A549 (cell line): ENCODE measurements at regions not wholly inside any gene's neighbourhood (a gene's known extent, or its start where the extent isn't known, plus 50 kb on each side); places are given as distances from the start of the nearest gene placed in this dataset.

ENCODE experiments used
- ATAC-seq, 2 experiments: fragments of 200-7000 bp in 1 of 2; fragments of >200 bp in 1 of 2; cut with Nextera tagmentation in 1 of 2; cut with Tn5 transposase in 1 of 2; 3 replicates each; pipeline versions ENCODE4 v1.8.0 to v1.9.1; 2018 to 2020; ENCODE audit warnings: mild to moderate bottlenecking in 1 of 2, moderate library complexity in 1 of 2
- CTCF ChIA-PET: fragments of 300-600 bp; sonication (Branson Sonifier 250); formaldehyde crosslinking; extraction: SDS; loops from one replicate; lab custom pipeline; 2021; ENCODE audit warnings: antibody characterized with exemption, inconsistent platforms; lab: Yijun Ruan, JAX
- POLR2A ChIA-PET: fragments of 350-600 bp; formaldehyde crosslinking; extraction: SDS; loops from one replicate; lab custom pipeline; 2021; ENCODE audit warnings: antibody characterized with exemption, inconsistent platforms; lab: Yijun Ruan, JAX
- DNase-seq, 2 experiments: peaks; one replicate each; pipeline versions ENCODE4 v3.0.0 to v3.0.0-alpha.2; 2011 to 2016; ENCODE audit warnings: low read depth in 1 of 2, low spot score in 1 of 2
- FAIRE-seq: peaks from 2 replicates; lab custom pipeline; 2011; peaks lifted over from hg19 to GRCh38; lab: Jason Lieb, UNC
- H3K27ac ChIP-seq, 2 experiments: fragments of >200 bp; sonication (Bioruptor Twin); formaldehyde crosslinking; 3 replicates each; pipeline ENCODE4 v1.5.1; 2016 to 2017
- H3K4me1 ChIP-seq: fragments of >200 bp; sonication (Bioruptor Twin); formaldehyde crosslinking; 3 replicates; pipeline ENCODE4 v1.6.1; 2016
- H3K4me2 ChIP-seq: fragments of >200 bp; sonication (Bioruptor Twin); formaldehyde crosslinking; 3 replicates; pipeline ENCODE4 v1.6.1; 2016
- H3K4me3 ChIP-seq: fragments of >200 bp; sonication (Bioruptor Twin); formaldehyde crosslinking; 3 replicates; pipeline ENCODE4 v1.5.1; 2016
- H3K9me3 ChIP-seq: fragments of >200 bp; sonication (Bioruptor Twin); formaldehyde crosslinking; 3 replicates; pipeline ENCODE4 v1.6.1; 2016
- ATOH8 ChIP-seq: fragments of 250-450 bp; sonication (Bioruptor Pico); IDR thresholded peaks from 2 replicates; pipeline ENCODE4 v1.5.0; 2020; ENCODE audit warnings: low read depth, mild to moderate bottlenecking, moderate library complexity
- BCL3 ChIP-seq: fragments of >200 bp; sonication (Bioruptor Twin); formaldehyde crosslinking; IDR thresholded peaks from 3 replicates; pipeline ENCODE4 v1.6.1; 2016
- CHD4 ChIP-seq: fragments of 200-600 bp; sonication (generic); IDR thresholded peaks from 2 replicates; pipeline ENCODE4 v1.6.1; 2016; ENCODE audit warnings: antibody characterized with exemption, mild to moderate bottlenecking, borderline replicate concordance
- FOSL2 ChIP-seq, 2 experiments: fragments of 450-650 bp in 1 of 2; fragments of >200 bp in 1 of 2; sonication (Bioruptor Twin) in 1 of 2; formaldehyde crosslinking; IDR thresholded peaks; 2 replicates each; pipeline versions ENCODE4 v1.5.0 to v1.6.1; 2016 to 2020; ENCODE audit warnings: mild to moderate bottlenecking in 1 of 2, moderate library complexity in 1 of 2
- HMGXB4 ChIP-seq: fragments of 250-450 bp; sonication (Bioruptor Pico); IDR thresholded peaks from 2 replicates; pipeline ENCODE4 v1.5.0; 2021; ENCODE audit warnings: mild to moderate bottlenecking, moderate library complexity, borderline replicate concordance
- HOXB13 ChIP-seq: fragments of 250-450 bp; sonication (Bioruptor Pico); IDR thresholded peaks from 2 replicates; pipeline ENCODE4 v1.5.0; 2020; ENCODE audit warnings: low read depth, mild to moderate bottlenecking, moderate library complexity
- JUN ChIP-seq, 2 experiments: fragments of >200 bp; sonication (Bioruptor Twin); formaldehyde crosslinking; IDR thresholded peaks; 2 replicates in 1 of 2; 3 replicates in 1 of 2; pipeline ENCODE4 v1.6.1; 2016 to 2017
- JUNB ChIP-seq: fragments of >200 bp; sonication (Bioruptor Twin); formaldehyde crosslinking; IDR thresholded peaks from 2 replicates; pipeline ENCODE4 v1.6.1; 2016
- NFE2L2 ChIP-seq: fragments of 150-350 bp; conservative IDR thresholded peaks from 2 replicates; pipeline ENCODE4 v1.6.1; 2014; ENCODE audit warnings: low read length
- NPAS2 ChIP-seq: fragments of 250-450 bp; sonication (Bioruptor Pico); IDR thresholded peaks from 2 replicates; pipeline ENCODE4 v1.8.0; 2022; ENCODE audit warnings: mild to moderate bottlenecking, moderate library complexity, borderline replicate concordance
- NR3C1 ChIP-seq: fragments of >200 bp; sonication (Bioruptor Twin); formaldehyde crosslinking; IDR thresholded peaks from 3 replicates; pipeline ENCODE4 v1.6.1; 2017
- RAD21 ChIP-seq, 2 experiments: fragments of >200 bp in 1 of 2; sonication (Bioruptor Twin) in 1 of 2; formaldehyde crosslinking in 1 of 2; IDR thresholded peaks in 1 of 2; conservative IDR thresholded peaks in 1 of 2; 2 replicates in 1 of 2; 3 replicates in 1 of 2; pipeline ENCODE4 v1.6.1; 2012 to 2018; ENCODE audit warnings: inconsistent platforms in 1 of 2
- REST ChIP-seq: fragments of 200-600 bp; sonication (generic); IDR thresholded peaks from 2 replicates; pipeline ENCODE4 v1.6.1; 2016; ENCODE audit warnings: antibody characterized with exemption, mild to moderate bottlenecking, moderate library complexity
- RFX5 ChIP-seq: fragments of 450-650 bp; IDR thresholded peaks from 2 replicates; pipeline ENCODE4 v1.7.1; 2014; ENCODE audit warnings: antibody characterized with exemption, mild to moderate bottlenecking, moderate library complexity
- SMC3 ChIP-seq: fragments of >200 bp; sonication (Bioruptor Twin); formaldehyde crosslinking; IDR thresholded peaks from 3 replicates; pipeline ENCODE4 v1.6.1; 2018; ENCODE audit warnings: inconsistent platforms
- ZFP36 ChIP-seq: fragments of 450-650 bp; IDR thresholded peaks from 2 replicates; pipeline ENCODE4 v1.6.1; 2014; ENCODE audit warnings: borderline replicate concordance; ENCODE audit not compliant: partially characterized antibody
- WGBS: methylation state at CpG from one replicate; pipeline ENCODE4 v1.1.6; 2017; ENCODE audit errors: missing lambda C conversion rate; 5-methylcytosine and 5-hydroxymethylcytosine counted together
- TF ChIP-seq, protein P1 (sequence below): IDR thresholded peaks from 2 replicates; pipeline ENCODE4 v1.6.1; 2012

DNA sequence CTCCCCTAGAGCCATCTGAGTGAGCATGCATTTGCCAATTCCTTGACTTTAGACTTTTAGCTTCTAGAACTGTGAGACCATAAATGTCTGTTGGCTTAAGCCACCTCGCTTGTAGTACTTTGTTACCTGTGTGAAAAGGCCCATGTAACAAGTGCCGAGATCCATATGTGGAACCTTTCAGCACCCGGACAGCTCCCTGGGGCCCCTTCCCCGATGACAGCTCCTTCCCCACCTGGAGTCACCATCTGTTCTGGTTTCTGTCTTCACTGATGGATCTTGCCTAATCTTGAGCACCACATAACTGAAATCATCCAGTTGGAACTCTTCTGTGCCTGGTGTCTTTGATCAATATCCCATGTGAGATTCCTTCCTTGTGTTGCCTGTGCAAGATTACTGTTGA lies 78.9 kb upstream of the EEF2KMT start:
- H3K27ac ChIP-seq: no peak overlapping the region
- TF ChIP-seq RAD21 (conservative IDR thresholded peaks at IDR 0.05 in 1 of 2, IDR thresholded peaks at IDR 0.05 in 1 of 2): no peak
- peak; percentile 77; the same call in 1 of the 2 replicates for TF ChIP-seq REST
- H3K4me1 ChIP-seq: no peaks in the 10 kb centered on the region
- H3K9me3 ChIP-seq: 0 out of 3 replicates have a peak, but pooled peaks cover 3% of the 10 kb centered on the region
- no peak for DNase-seq
- ATAC-seq: no peak
- H3K4me2 ChIP-seq: no peak overlapping the region
- FAIRE-seq: no peak
- H3K4me3 ChIP-seq: no peak overlapping the region
- POLR2A ChIA-PET: no interaction called here
- 0% methylated on average over 4 of the region's 4 CpGs for WGBS
- CTCF ChIA-PET: interaction anchor here (2.0 kb wide), 1 partner anchor 12 kb away, joined by 4 read pairs; no protein-coding TSS in a partner anchor

DNA sequence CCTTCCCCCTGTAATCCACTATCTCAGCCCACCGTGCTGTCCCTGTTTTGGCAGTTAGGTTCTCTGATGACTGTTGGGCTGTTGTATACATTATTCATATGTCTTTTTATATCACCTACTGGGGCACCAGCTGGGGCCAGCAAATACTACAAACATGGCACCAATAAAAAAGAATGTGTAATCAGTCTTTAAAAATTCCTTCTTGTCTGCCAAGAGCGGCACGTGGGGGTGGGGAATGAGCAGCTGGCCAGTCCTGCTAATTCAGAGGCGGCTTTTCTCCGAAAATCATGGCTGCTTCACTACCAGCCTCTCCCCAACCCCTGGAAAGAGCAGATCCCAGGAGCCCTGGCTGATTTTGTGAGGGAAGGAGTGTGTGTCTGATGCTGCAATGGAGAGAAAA lies 77.7 kb upstream of the EEF2KMT start:
- Histone ChIP-seq H3K4me3 (no peak overlapping the region), H3K4me2 (no peak overlapping the region), H3K4me1 (no peaks in the 10 kb centered on the region), H3K9me3 (0 out of 3 replicates have a peak, but pooled peaks cover 3% of the 10 kb centered on the region), H3K27ac (no peak overlapping the region)
- DNase-seq (no peak), FAIRE-seq (no peak), ATAC-seq (no peak)
- ChIA-PET POLR2A (no interaction called here), CTCF (interaction anchor here (2.0 kb wide), 1 partner anchor 14 kb away, joined by 4 read pairs; no protein-coding TSS in a partner anchor)
- TF ChIP-seq, protein P1, sequence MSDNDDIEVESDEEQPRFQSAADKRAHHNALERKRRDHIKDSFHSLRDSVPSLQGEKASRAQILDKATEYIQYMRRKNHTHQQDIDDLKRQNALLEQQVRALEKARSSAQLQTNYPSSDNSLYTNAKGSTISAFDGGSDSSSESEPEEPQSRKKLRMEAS: no peak
- TF ChIP-seq RFX5 (no peak), SMC3 (no peak), ZFP36 (no peak), NFE2L2 (no peak), HOXB13 (no peak), FOSL2 (IDR thresholded peaks at IDR 0.05) (no peak), FOSL2 (CRISPR knock-in tag; IDR thresholded peaks at IDR 0.05) (no peak), HMGXB4 (CRISPR knock-in tag) (no peak), CHD4 (no peak), ATOH8 (CRISPR knock-in tag) (no peak), NR3C1 (no peak), NPAS2 (CRISPR knock-in tag) (no peak), JUN (IDR thresholded peaks at IDR 0.05) (no peak), BCL3 (no peak), JUNB (no peak)
- WGBS: 3% methylated on average over 5 of the region's 5 CpGs
